BLaER1 treated with 17β-estradiol and CSF1 and Interleukin-3, amounts not matched to agents 10 nM and 100 nM (cell line): ENCODE measurements at regions not wholly inside any gene's neighbourhood (a gene's known extent, or its start where the extent isn't known, plus 50 kb on each side); places are given as distances from the start of the nearest gene placed in this dataset.

Experiments used
- H3K27ac ChIP-seq, 11 experiments: shearing (Covaris generic); formaldehyde crosslinking; 2 replicates each; pipeline ENCODE4 v1.8.1; 2022
- H3K27me3 ChIP-seq, 11 experiments: shearing (Covaris generic); formaldehyde crosslinking; 2 replicates each; pipeline ENCODE4 v1.8.1; 2022
- H3K36me3 ChIP-seq, 11 experiments: shearing (Covaris generic); formaldehyde crosslinking; 2 replicates each; pipeline ENCODE4 v1.8.1; 2022
- H3K4me1 ChIP-seq, 10 experiments: shearing (Covaris generic); formaldehyde crosslinking; 2 replicates each; pipeline ENCODE4 v1.8.1; 2022
- H3K4me2 ChIP-seq, 11 experiments: shearing (Covaris generic); formaldehyde crosslinking; 2 replicates each; pipeline ENCODE4 v1.8.1; 2022
- H3K4me3 ChIP-seq, 10 experiments: shearing (Covaris generic); formaldehyde crosslinking; 2 replicates each; pipeline ENCODE4 v1.8.1; 2022
- H3K9ac ChIP-seq, 11 experiments: shearing (Covaris generic); formaldehyde crosslinking; 2 replicates each; pipeline ENCODE4 v1.8.1; 2022
- H3K9me3 ChIP-seq, 11 experiments: shearing (Covaris generic); formaldehyde crosslinking; replicated peaks in 1 of 11; 2 replicates each; pipeline ENCODE4 v1.8.1; 2022
- H4K20me1 ChIP-seq, 11 experiments: shearing (Covaris generic); formaldehyde crosslinking; 2 replicates each; pipeline ENCODE4 v1.8.1; 2022
- Cebpa-rat ChIP-seq, 11 experiments: shearing (Covaris generic); IDR thresholded peaks; 2 replicates each; pipeline ENCODE4 v1.8.1; 2022

DNA sequence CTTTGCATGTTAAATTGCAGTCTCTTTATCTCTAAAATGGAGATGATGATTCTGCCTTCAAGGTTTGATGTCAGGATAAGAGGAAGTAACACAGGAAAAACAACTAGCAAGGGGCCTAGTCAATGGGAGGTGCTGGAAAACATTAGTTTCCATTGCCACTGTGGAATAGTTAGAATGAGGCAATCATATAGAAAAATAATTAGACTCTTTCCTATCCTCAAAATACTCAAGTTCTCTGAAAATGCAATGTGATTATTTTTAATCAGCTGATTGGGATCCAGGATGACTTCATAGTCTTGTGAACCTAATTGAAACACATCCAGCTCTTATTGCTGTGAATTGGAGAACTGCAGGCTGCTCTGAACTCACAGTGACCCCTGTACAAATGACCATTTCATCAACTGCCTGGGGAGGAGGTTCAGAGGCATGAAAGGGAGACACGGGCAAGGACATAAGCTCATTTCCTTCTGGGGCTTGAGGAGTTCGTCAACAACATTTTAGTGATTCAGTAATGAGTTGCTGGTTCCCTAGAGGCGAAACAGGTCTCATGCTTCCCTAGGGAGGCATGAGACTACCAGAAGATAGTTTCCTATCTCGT, 422.5 kb downstream of the LPIN1 start:
- H3K27me3 ChIP-seq, result no peaks in the 10 kb centered on the region
- H3K4me2 ChIP-seq, result peak overlapping the region; percentile 59 to 90 (median 84)
- peak overlapping the region in 10 of 11 experiments; percentile 40 to 67 (median 57); a peak in 19 of 22 replicates for H3K9ac ChIP-seq
- TF ChIP-seq Cebpa-rat (IDR thresholded peaks at IDR 0.05), result no peak
- peak overlapping the region in 6 of 10 experiments; percentile 0 to 45 (median 29); a peak in 8 of 20 replicates for H3K4me3 ChIP-seq
- H3K36me3 ChIP-seq, result no peaks in the 10 kb centered on the region
- peak overlapping the region; percentile 41 to 84 (median 80); a peak in 21 of 22 replicates for H3K27ac ChIP-seq
- peaks cover 40 to 76% (median 52%) of the 10 kb centered on the region in 10 experiments for H3K4me1 ChIP-seq
- no peaks in the 10 kb centered on the region for H4K20me1 ChIP-seq
- peaks cover 8 to 30% (median 22%) of the 10 kb centered on the region in 11 experiments; a peak in 20 of 22 replicates for H3K9me3 ChIP-seq

DNA sequence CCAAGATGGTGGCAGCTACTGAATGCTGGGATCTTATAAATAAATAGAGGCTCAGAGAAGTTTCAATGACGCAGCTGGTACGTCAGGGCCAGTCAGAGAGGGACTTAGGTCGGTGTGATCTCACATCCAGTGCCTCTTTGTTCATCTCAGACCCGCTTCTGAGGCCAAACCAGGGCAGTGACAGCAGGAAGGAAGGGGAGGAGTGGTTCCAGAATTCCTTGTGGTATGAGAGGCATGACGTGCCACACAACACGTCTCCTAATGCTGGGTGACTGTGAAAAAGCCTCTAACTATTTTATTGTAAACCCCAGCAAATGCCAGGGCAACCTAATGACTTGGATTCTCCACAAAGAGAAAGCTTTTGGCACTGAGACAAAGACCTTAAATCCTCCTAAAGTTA, 423.3 kb downstream of the LPIN1 start:
- Histone ChIP-seq H3K36me3 (no peaks in the 10 kb centered on the region), H3K27ac (peak overlapping the region; percentile 41 to 84 (median 80); a peak in 21 of 22 replicates), H3K9ac (peak overlapping the region; percentile 8 to 67 (median 56); a peak in 20 of 22 replicates)

GRCh38 chr2:12170121-12170520, 423.7 kb downstream of the LPIN1 start:
- peak overlapping the region; percentile 59 to 90 (median 84) for H3K4me2 ChIP-seq

More for the DNA sequence above, 423.3 kb downstream of the LPIN1 start:
- Histone ChIP-seq H4K20me1 (no peaks in the 10 kb centered on the region), H3K27me3 (no peaks in the 10 kb centered on the region), H3K4me2 (peak overlapping the region; percentile 59 to 90 (median 84)), H3K4me3 (peak overlapping the region in 6 of 10 experiments; percentile 0 to 45 (median 29); a peak in 9 of 20 replicates), H3K9me3 (peaks cover 8 to 30% (median 20%) of the 10 kb centered on the region in 11 experiments; a peak in 19 of 22 replicates), H3K4me1 (peaks cover 40 to 84% (median 59%) of the 10 kb centered on the region in 10 experiments)
- no peak for TF ChIP-seq Cebpa-rat (IDR thresholded peaks at IDR 0.05)

DNA sequence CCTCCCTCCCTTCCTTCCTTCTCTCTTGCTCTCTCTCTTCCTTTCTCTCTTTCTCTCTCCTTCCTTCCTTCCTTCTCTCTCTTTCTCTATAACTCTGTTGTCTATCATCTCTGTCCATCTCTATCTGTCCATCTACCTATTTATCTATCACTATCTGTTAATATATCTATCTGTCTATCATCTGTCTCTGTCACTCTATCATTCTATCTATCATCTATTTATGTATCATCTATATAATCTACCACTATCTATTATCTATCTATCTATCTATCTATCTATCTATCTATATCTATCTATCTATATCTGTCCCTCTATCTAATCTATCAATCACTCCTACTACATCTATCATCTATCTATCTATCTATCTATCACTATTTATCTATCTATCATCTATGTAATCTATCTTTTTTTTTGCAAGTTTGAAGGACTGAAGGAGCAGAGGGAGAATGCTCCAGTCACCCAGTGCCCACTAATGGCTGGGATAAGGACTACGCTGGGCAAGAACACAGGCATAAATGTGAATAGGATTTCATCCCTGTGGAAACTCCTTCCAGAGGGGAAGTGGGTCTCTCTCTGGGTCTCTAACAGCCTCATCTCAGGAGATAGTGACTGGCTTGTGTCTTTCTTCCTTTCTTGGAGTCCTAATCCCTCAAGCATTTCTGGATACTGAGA, 427.0 kb downstream of the LPIN1 start:
- no peak overlapping the region for H3K4me3 ChIP-seq
- peaks cover 8 to 30% (median 20%) of the 10 kb centered on the region in 11 experiments; a peak in 19 of 22 replicates for H3K9me3 ChIP-seq
- no peaks in the 10 kb centered on the region for H3K36me3 ChIP-seq
- no peaks in the 10 kb centered on the region for H4K20me1 ChIP-seq
- H3K4me1 ChIP-seq, result peaks cover 57 to 99% (median 80%) of the 10 kb centered on the region in 10 experiments
- H3K27ac ChIP-seq, result no peak overlapping the region
- no peak overlapping the region for H3K9ac ChIP-seq
- TF ChIP-seq Cebpa-rat (IDR thresholded peaks at IDR 0.05), result no peak
- peak overlapping the region in 6 of 11 experiments; percentile 40 to 84 (median 80); a peak in 10 of 22 replicates for H3K4me2 ChIP-seq
- H3K27me3 ChIP-seq, result no peaks in the 10 kb centered on the region

More at GRCh38 chr2:12170121-12170520, 423.7 kb downstream of the LPIN1 start:
- H4K20me1 ChIP-seq, result no peaks in the 10 kb centered on the region
- no peak for TF ChIP-seq Cebpa-rat (IDR thresholded peaks at IDR 0.05)
- peak overlapping the region; percentile 1 to 67 (median 52); a peak in 17 of 22 replicates for H3K9ac ChIP-seq
- no peaks in the 10 kb centered on the region for H3K36me3 ChIP-seq
- no peaks in the 10 kb centered on the region for H3K27me3 ChIP-seq
- H3K4me3 ChIP-seq, result peak overlapping the region in 4 of 10 experiments; percentile 8 to 45 (median 26); a peak in 3 of 20 replicates
- H3K27ac ChIP-seq, result peak overlapping the region; percentile 41 to 84 (median 80); a peak in 21 of 22 replicates
- H3K4me1 ChIP-seq, result peaks cover 40 to 88% (median 63%) of the 10 kb centered on the region in 10 experiments
- peaks cover 8 to 30% (median 20%) of the 10 kb centered on the region in 11 experiments; a peak in 19 of 22 replicates for H3K9me3 ChIP-seq

- Histone ChIP-seq H3K27me3 (no peaks in the 10 kb centered on the region), H3K9me3 (peaks cover 8 to 30% (median 20%) of the 10 kb centered on the region in 11 experiments; a peak in 19 of 22 replicates), H3K4me3 (no peak overlapping the region), H4K20me1 (no peaks in the 10 kb centered on the region), H3K27ac (no peak overlapping the region), H3K36me3 (no peaks in the 10 kb centered on the region), H3K4me2 (peak overlapping the region in 8 of 11 experiments; percentile 2 to 86 (median 80); a peak in 11 of 22 replicates), H3K9ac (no peak overlapping the region), H3K4me1 (peaks cover 57 to 99% (median 80%) of the 10 kb centered on the region in 10 experiments)
- no peak for TF ChIP-seq Cebpa-rat (IDR thresholded peaks at IDR 0.05)
Measured at GRCh38 chr2:12173943-12174340, 427.5 kb downstream of the LPIN1 start.

DNA sequence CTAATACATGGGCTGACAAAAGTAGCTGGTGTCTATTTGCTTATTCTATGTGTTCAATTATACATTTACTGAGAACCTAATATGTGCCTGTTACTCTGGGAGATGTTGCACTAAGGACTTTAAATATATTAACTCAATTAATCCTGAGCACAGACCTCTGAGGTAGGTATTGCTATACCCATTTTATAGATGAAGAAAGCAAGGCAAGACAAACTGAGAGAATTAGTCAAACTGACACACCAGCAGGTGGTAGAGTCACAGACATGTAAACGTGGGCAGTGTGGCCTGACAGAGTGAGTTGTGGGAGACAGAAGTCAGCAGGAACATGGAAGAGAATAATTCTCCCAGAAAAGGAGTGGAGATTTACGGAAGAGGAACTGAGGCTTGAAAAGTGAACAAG, 428.9 kb downstream of the LPIN1 start:
- TF ChIP-seq Cebpa-rat (IDR thresholded peaks at IDR 0.05), result no peak
- peaks cover 10 to 31% (median 20%) of the 10 kb centered on the region in 11 experiments; a peak in 21 of 22 replicates for H3K9me3 ChIP-seq
- no peaks in the 10 kb centered on the region for H4K20me1 ChIP-seq
- H3K4me3 ChIP-seq, result no peak overlapping the region; a peak in 1 of 20 replicates
- H3K36me3 ChIP-seq, result no peaks in the 10 kb centered on the region
- H3K27ac ChIP-seq, result peak overlapping the region in 5 of 11 experiments; percentile 46 to 77 (median 73); a peak in 7 of 22 replicates
- peak overlapping the region; percentile 63 to 86 (median 79); a peak in 19 of 22 replicates for H3K4me2 ChIP-seq
- no peak overlapping the region for H3K9ac ChIP-seq
- no peaks in the 10 kb centered on the region for H3K27me3 ChIP-seq
- peaks cover 57 to 99% (median 76%) of the 10 kb centered on the region in 10 experiments for H3K4me1 ChIP-seq

DNA sequence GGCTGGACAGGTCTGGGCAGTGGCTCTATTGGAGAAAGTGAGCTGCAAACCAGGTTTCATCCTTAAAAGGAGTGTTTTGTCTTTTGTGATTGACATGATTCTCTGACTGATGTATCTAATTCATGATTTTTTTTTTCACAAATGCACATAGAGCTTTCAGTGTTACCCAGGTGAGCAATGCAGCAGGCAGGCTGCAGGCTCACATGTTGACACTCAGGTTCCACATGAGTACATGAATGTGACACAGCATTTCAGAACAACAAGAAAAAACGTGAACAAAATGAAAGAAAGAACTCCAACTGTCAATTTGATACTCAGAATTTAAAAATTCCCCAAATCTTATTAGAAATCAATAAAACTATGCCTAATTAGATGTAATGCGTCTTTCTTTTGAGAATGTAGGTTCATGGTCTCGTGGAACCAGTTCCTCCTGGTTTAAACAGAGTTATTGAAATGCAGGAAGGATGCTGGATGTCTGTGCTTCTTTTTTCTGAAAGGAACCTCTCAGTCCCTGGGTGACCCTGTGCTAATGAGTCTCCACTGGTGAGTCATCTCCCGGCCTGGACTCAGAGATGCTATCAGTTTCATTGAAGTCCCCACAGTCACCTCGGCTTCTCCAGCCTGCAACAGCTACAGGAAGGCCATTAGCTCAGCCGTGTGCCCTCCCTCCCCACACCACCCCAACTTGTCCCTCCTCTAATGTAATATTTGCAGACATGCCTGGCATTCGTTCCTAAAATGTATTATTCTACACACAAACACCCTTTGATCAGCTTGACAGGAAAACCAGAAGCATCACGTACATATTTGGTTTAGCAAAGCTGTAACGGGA, 430.4 kb downstream of the LPIN1 start:
- no peak for TF ChIP-seq Cebpa-rat (IDR thresholded peaks at IDR 0.05)
- H3K9ac ChIP-seq, result peak overlapping the region in 10 of 11 experiments; percentile 3 to 70 (median 49); a peak in 13 of 22 replicates
- H3K36me3 ChIP-seq, result no peaks in the 10 kb centered on the region
- H3K27me3 ChIP-seq, result no peaks in the 10 kb centered on the region
- H4K20me1 ChIP-seq, result no peaks in the 10 kb centered on the region
- H3K4me1 ChIP-seq, result peaks cover 51 to 99% (median 73%) of the 10 kb centered on the region in 10 experiments
- peaks cover 5 to 34% (median 18%) of the 10 kb centered on the region in 11 experiments; a peak in 18 of 22 replicates for H3K9me3 ChIP-seq
- H3K27ac ChIP-seq, result peak overlapping the region in 10 of 11 experiments; percentile 8 to 77 (median 60); a peak in 19 of 22 replicates
- peak overlapping the region in 4 of 10 experiments; percentile 13 to 30 (median 23); a peak in 4 of 20 replicates for H3K4me3 ChIP-seq
- peak overlapping the region; percentile 63 to 86 (median 79) for H3K4me2 ChIP-seq
